BJ (cell line): ENCODE measurements at regions not wholly inside any gene's neighbourhood (a gene's known extent, or its start where the extent isn't known, plus 50 kb on each side); places are given as distances from the start of the nearest gene placed in this dataset.

Experiments used
- CTCF ChIA-PET: fragments of 350-600 bp; formaldehyde crosslinking; extraction: SDS; loops from one replicate; lab custom pipeline; 2021; ENCODE audit warnings: antibody characterized with exemption, inconsistent platforms; lab: Yijun Ruan, JAX
- POLR2A ChIA-PET: fragments of 300-600 bp; sonication (Branson Sonifier 250); formaldehyde crosslinking; extraction: SDS; loops from one replicate; lab custom pipeline; 2021; ENCODE audit warnings: antibody characterized with exemption; lab: Charles Lee
- DNase-seq: peaks from one replicate; pipeline ENCODE4 v3.0.0-alpha.2; 2011; ENCODE audit warnings: low read depth
- H3K27me3 ChIP-seq: 2 replicates; pipeline ENCODE4 v1.6.0; 2011; ENCODE audit warnings: low read length; ENCODE audit not compliant: control insufficient read depth, insufficient read depth
- H3K36me3 ChIP-seq: 2 replicates; pipeline ENCODE4 v1.5.1; 2011; ENCODE audit warnings: low read length; ENCODE audit not compliant: control insufficient read depth, insufficient read depth
- H3K4me3 ChIP-seq: 2 replicates; pipeline ENCODE4 v1.5.1; 2011; ENCODE audit warnings: low read depth, mild to moderate bottlenecking, control low read depth, low read length
- CTCF ChIP-seq: IDR thresholded peaks from 2 replicates; pipeline ENCODE4 v1.5.1; 2011; ENCODE audit warnings: low read depth, mild to moderate bottlenecking, control low read depth, inconsistent platforms, low read length, moderate library complexity; ENCODE audit not compliant: insufficient read depth

- TF ChIP-seq CTCF = no peak
Observed at GRCh38 chr5:27962198-27962597, 923.8 kb upstream of the CDH9 start.

DNA sequence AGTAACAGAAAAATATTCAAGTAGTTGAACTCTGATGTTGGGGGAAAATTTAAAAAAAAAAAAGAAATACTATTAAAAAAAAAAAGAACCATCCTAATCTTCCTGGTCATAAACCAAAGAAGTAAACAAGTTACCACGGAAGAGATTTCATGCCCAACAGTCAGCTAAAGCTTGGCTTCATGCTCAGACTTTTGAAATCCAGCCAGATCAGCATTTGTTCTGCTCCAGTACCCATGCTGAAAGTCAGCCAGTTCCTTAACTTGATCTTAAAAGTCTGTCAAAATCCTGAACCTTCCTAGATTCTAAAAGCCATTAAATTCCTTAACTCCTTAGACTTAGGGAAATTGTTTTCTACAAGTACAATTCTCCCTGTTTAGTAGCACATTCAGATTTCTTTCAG, 908.7 kb upstream of the CDH9 start:
- no peak for TF ChIP-seq CTCF
- CTCF ChIA-PET = no interaction called here
- no peak for DNase-seq
- Histone ChIP-seq H3K27me3 (no peaks in the 10 kb centered on the region), H3K36me3 (no peaks in the 10 kb centered on the region), H3K4me3 (no peak overlapping the region)
- POLR2A ChIA-PET = no interaction called here

More at GRCh38 chr5:27962198-27962597, 923.8 kb upstream of the CDH9 start:
- POLR2A ChIA-PET = no interaction called here
- Histone ChIP-seq H3K4me3 (no peak overlapping the region), H3K27me3 (no peaks in the 10 kb centered on the region), H3K36me3 (no peaks in the 10 kb centered on the region)
- CTCF ChIA-PET = no interaction called here
- no peak for DNase-seq

- ChIA-PET POLR2A (no interaction called here), CTCF (no interaction called here)
Observed at GRCh38 chr5:27944471-27944870, 906.1 kb upstream of the CDH9 start.

GRCh38 chr5:27938989-27939388, 900.6 kb upstream of the CDH9 start:
- Histone ChIP-seq H3K4me3 (no peak overlapping the region), H3K27me3 (no peaks in the 10 kb centered on the region), H3K36me3 (no peaks in the 10 kb centered on the region)
- no peak for TF ChIP-seq CTCF
- ChIA-PET CTCF (no interaction called here), POLR2A (no interaction called here)
- no peak for DNase-seq

More at GRCh38 chr5:27944471-27944870, 906.1 kb upstream of the CDH9 start:
- Histone ChIP-seq H3K36me3 (no peaks in the 10 kb centered on the region), H3K27me3 (no peaks in the 10 kb centered on the region), H3K4me3 (no peak overlapping the region)
- no peak for DNase-seq
- TF ChIP-seq CTCF = no peak

DNA sequence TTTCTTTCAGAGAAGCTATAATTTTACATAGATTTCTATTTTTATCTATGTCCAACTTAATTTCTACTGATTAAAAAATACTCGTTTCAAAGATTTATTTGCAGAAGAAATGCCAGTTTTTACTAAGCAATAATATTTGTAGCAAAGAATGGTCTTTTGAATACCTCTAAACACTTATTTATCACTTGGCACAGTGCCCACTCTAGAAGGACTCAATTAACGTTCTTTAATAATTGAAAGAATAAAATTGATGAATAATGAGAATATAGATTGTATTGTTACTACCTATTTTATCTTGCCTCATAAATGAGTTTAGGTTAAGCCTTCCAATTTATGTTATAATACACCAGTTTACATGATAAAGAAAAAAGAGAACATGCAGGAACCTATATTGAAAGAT, 889.7 kb upstream of the CDH9 start:
- CTCF ChIA-PET = no interaction called here
- POLR2A ChIA-PET = no interaction called here
- no peak for DNase-seq

More for the DNA sequence above, 889.7 kb upstream of the CDH9 start:
- Histone ChIP-seq H3K36me3 (no peaks in the 10 kb centered on the region), H3K4me3 (no peak overlapping the region), H3K27me3 (no peaks in the 10 kb centered on the region)
- no peak for TF ChIP-seq CTCF
